PC-9 (cell line): ENCODE measurements at regions not wholly inside any gene's neighbourhood (a gene's known extent, or its start where the extent isn't known, plus 50 kb on each side); places are given as distances from the start of the nearest gene placed in this dataset.

Source experiments
- CTCF ChIP-seq: fragments of 200-600 bp; sonication (generic); conservative IDR thresholded peaks from 2 replicates; pipeline ENCODE4 v1.6.1; 2017; ENCODE audit warnings: mixed run types, antibody characterized with exemption, mild to moderate bottlenecking, moderate library complexity
- EZH2 ChIP-seq: fragments of 200-600 bp; sonication (generic); IDR thresholded peaks from 2 replicates; pipeline ENCODE4 v1.8.0; 2017; ENCODE audit warnings: antibody characterized with exemption, low read depth

GRCh38 chr4:123073650-123074049, 151.3 kb upstream of the NUDT6 start:
- TF ChIP-seq CTCF = no peak
- TF ChIP-seq EZH2 = no peak
